Fibroblast of skin of left biceps (primary cell): ENCODE measurements at regions not wholly inside any gene's neighbourhood (a gene's known extent, or its start where the extent isn't known, plus 50 kb on each side); places are given as distances from the start of the nearest gene placed in this dataset.
"Not testable (repeated sequence)": the region's sequence is repeated elsewhere in the genome, so short reads cannot be mapped to it uniquely, and the experiment has no call there.

ENCODE experiments used
- DNase-seq, 2 experiments: peaks; one replicate each; pipeline ENCODE4 v3.0.0-alpha.2; 2013; ENCODE audit warnings: low read depth in 2 of 2

DNA sequence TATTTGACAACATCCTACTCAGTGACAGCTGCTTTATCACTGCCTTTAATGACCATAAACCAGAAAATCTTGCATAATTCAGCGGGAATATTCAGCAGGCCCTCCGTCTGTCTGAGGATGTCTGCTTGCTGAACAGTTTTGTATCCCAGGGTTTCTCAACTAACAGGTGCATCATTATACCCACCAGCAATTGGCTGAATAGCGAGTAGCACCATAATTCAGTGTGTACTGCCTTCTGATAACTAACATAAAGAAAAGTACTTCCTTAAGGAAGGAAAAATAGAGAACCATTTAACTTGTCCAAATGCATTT lies 680.1 kb downstream of the GALC start:
- no peak for DNase-seq

DNA sequence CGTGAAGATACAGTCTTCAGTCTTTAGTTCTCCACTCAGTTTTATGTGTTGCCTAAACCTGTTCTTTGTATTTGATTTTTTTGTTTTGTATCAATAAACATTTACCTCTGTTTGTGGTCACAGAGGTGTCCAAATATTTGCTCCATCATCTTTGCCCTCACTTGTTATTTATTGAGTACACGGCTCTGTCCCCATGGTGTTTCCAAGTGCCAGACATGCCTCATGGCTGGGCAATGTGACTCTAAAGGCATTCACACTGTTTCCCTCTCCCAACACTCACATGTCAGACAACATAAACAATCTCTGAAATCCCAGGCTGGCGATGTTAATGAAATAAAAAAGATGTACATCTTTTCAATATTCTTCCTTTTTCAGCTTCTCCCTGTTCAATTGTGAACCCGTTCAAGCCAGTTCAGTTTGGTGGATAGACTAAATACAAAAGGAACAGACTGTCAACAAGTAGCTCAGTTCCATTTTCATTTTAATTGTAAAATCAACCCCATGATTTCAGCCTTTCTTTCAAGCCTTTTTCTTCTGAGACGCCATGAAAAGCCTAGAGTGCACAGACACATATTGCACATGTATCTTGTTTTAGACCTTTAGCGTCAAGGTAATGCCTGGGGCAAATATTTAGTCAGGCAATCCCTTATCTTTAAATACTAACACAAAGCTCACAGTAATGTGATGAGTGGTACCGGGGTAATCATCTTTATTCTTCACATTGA lies 680.7 kb downstream of the GALC start:
- no peak for DNase-seq

DNA sequence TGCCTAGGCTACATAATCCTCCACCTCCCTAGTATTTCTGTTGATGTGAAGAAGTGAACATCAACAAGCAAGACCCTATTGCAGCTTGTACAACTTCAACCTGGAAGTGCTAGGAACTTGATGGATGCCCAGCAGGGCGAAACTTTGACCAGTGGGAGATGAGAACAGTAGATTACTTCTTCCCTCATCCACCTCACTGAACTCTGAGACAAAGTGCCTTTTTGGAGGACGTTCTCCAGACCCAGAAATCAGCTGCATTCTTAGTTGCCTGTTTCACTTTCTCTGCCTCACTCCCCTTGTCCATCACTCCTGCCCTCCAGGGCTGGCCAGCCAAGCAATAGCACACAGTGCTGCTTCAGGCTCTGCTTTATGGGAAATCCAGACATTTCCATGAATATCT lies 683.4 kb downstream of the GALC start:
- DNase-seq, result no peak

DNA sequence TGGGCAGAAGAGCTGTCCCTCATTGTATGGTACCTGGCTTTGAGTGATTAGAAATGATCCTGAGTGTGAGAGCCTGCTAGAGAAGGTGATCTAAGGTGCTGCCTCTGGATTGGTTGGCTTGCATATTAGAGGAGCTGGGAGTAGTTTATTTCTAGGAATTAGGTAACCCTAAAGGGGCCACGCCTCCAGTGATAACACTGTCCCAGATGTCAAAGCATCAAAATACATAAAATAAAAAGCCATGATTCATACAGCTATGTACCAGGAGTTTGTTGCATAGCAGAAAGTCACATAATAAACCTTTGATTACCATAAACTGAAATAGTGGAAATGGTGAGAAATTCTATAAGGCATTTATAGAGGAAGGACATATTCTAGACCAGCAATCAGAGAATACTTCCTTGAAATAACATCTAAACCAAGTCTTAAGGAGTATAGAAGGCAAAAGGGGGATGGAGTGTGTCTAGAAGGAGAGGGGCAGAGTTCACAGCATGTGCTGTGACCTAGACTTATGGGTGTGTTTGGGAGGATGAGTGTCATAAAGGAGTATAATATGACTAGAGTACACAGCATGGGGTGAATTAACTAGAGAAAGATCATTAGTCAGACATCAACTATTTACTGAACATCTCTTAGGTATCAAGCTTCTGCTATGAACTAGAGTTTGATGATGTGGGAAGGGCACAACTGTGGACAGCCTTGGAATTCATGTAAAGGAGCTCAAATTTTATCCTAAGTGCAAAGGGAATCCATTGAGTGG lies 686.4 kb downstream of the GALC start:
- no peak for DNase-seq

GRCh38 chr14:87305345-87305744 lies 687.6 kb downstream of the GALC start:
- DNase-seq, result no peak

DNA sequence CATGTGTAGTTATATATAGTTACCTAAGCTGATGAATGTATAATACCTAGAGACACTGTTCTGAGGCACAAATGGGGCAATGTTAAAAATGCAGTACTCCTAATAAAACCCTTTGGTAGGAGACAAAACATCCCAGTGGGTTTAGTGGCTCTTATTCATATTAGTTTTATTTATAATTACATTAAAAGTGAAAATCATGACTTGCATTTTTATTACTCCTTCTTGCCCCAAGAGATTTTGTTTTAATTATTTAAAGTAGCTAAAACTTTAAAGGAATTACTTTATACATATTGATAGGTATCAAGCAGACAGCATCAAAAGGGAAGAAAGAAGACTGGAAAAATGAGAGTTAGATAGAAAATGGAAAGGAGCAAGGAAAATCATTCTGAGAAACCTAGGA lies 688.6 kb downstream of the GALC start:
- DNase-seq, result no peak

DNA sequence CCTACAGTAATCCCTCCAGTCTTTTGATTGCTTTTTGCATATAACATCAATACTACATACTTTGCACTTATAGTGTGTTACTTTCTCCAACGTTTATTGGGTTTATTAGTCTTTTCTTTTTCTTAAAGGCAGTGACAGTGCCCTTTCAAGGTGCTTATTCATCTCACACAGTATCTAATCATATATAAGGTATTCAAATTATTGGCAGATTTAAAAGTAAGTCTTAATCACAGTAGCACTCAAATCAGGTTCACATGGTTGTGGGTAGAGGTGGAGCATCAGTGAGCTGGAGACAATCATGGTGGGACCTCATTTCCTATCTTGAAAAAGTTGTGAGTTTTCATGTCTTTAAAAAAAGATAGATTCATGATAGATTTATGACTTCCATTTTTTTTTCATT lies 706.2 kb downstream of the GALC start:
- DNase-seq, result no peak

DNA sequence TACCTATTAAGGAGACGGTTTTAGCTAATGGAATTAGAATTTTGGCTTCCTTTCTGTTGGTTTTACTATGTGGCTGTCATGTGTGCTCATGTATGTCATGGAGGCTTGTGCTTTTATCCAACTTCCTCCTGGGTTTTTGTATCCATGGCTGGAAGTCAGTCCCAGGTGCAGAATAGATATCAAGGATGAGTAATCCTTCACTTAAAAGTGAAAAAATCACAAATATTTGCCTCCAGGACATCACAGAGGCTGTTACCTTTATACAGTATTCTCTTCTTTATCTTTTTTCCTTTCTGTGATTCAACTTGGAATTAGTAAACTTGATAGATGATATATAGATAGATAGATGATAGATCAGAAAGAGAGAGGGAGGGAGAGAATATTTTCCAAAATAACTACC lies 706.8 kb downstream of the GALC start:
- no peak for DNase-seq

- DNase-seq, result no peak
Measured at GRCh38 chr14:87285506-87285905, 707.5 kb downstream of the GALC start.

- no peak for DNase-seq
Measured at GRCh38 chr14:87283547-87283946, 709.4 kb downstream of the GALC start.

DNA sequence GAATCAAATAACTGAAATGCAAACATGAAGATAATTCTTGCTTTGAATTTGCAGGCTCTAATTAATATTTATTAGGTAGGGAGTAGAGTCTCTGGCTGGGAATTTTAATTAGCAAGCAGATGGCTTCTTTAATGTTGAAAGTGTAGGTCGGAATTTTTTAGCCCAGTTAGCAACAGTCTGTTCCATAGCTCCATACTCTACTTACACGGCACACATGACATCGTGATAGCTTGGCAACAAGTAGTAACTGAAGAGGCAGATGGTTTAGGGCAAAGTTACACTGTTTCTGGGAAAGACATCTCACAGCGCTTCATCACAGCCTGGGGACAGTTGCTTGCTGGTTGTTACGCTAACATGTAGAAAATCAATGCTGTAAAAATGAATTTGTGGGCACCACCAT lies 710.7 kb downstream of the GALC start:
- no peak for DNase-seq

- peak in 1 of 2 experiments; percentile 3 for DNase-seq
Measured at GRCh38 chr14:87278415-87278814, 714.6 kb downstream of the GALC start.

DNA sequence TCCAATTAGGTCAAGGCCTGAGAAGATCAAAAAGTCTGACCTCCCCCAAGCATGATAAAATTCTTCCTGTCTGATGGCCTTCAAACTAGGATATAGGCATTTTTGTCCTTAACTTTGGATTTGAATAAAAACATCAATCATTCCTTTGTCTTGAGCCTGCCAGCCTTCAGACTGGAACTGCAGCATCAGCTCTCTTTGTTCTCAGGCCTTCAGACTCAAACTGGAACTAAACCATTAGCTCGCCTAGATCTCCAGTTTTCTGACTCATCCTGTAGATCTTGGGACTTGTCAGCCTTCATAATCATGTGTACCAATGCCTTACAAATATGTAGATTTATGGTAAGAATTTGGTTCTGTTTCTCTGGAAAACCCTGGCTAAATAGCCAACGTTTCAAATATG lies 721.7 kb downstream of the GALC start:
- no peak for DNase-seq

GRCh38 chr14:87268997-87269396 lies 724.0 kb downstream of the GALC start:
- DNase-seq, result no peak

GRCh38 chr14:87264796-87265195 lies 728.2 kb downstream of the GALC start:
- DNase-seq, result no peak

DNA sequence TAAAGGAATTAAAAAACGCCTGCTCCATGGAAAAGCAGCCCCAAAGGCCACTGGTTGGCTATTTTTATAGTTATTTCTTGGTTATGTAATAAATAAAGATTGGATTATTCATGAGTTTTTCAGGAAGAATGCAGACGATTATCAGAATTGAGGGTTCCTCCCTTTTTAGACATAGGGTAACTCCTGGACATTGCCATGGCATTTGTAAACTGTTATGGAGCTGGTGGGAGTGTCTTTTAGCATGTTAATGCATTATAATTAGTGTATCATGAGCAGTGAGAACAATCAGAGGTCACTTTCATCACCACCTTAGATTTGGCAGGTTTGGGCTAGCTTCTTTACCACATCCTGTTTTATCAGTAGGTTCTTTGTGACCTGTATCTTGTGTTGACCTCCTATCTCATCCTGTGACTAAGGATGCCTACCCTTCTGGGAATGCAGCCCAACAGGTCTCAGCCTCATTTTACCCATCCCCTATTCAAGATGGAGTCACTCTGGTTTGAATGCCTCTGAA lies 728.7 kb downstream of the GALC start:
- no peak for DNase-seq

- DNase-seq, result no peak
Measured at GRCh38 chr14:87261621-87262020, 731.4 kb downstream of the GALC start.

DNA sequence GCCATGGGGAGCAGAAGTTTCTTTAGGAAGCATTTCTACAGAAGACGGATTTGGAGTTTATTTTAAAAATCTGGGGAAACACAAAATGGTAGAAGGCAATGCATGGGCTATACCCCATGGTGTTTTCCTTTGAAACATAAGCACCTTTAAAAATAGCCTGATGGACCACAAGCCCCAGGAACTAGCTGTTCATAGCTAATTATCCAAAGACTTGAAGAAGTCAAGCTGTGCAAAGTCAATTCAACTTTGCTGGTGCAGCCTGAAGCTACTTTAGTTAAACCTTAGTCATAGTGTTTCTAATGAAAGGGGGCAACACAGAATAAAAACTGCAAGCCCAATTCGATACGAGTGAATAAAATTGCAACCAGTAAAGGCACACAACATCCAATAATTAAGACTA lies 732.5 kb downstream of the GALC start:
- DNase-seq, result no peak

GRCh38 chr14:87257421-87257820 lies 735.6 kb downstream of the GALC start:
- no peak for DNase-seq

GRCh38 chr14:87255058-87255457 lies 737.9 kb downstream of the GALC start:
- DNase-seq, result no peak

- no peak for DNase-seq
Measured at GRCh38 chr14:87254331-87254874, 738.6 kb downstream of the GALC start.

DNA sequence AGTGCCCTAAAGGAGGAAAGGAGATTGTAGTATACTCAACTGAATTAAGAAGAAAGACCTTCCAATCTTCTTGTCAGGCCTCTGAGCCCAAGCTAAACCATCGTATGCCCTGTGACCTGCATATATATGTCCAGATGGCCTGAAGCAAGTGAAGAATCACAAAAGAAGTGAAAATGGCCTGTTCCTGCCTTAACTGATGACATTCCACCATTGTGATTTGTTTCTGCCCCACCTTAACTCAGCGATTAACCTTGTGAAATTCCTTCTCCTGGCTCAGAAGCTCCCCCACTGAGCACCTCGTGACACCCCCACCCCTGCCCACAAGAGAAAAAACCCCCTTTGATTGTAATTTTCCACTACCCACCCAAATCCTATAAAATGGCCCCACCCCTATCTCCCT lies 739.2 kb downstream of the GALC start:
- not testable (repeated sequence) for DNase-seq

- no peak for DNase-seq
Measured at GRCh38 chr14:87252103-87252502, 740.9 kb downstream of the GALC start.
